Left hindlimb (tissue), 1 donor: ENCODE measurements at regions not wholly inside any gene's neighbourhood (a gene's known extent, or its start where the extent isn't known, plus 50 kb on each side); places are given as distances from the start of the nearest gene placed in this dataset.

Experiments used
- DNase-seq: peaks from one replicate; pipeline ENCODE4 v3.0.0-alpha.2; 2018

GRCh38 chr3:14273901-14274611, 95.4 kb downstream of the LSM3 start:
- DNase-seq = no peak

GRCh38 chr3:14274612-14274936, 96.0 kb downstream of the LSM3 start:
- no peak for DNase-seq

- no peak for DNase-seq
These were observed 96.7 kb downstream of the LSM3 start for GRCh38 chr3:14274999-14275961.

GRCh38 chr3:14275962-14276909, 97.6 kb downstream of the LSM3 start:
- DNase-seq = no peak

- DNase-seq = no peak
These were observed 98.9 kb downstream of the LSM3 start for GRCh38 chr3:14277557-14277956.

- DNase-seq = no peak
These were observed 99.7 kb downstream of the LSM3 start for GRCh38 chr3:14278265-14278798.

GRCh38 chr3:14278799-14279625, 100.4 kb downstream of the LSM3 start:
- DNase-seq = no peak

- no peak for DNase-seq
These were observed 101.0 kb downstream of the LSM3 start for GRCh38 chr3:14279626-14280061.

GRCh38 chr3:14280326-14280725, 101.7 kb downstream of the LSM3 start:
- DNase-seq = no peak

GRCh38 chr3:14281053-14281452, 102.4 kb downstream of the LSM3 start:
- DNase-seq = no peak

- DNase-seq = no peak
These were observed 103.5 kb downstream of the LSM3 start for GRCh38 chr3:14282001-14282705.

GRCh38 chr3:14282706-14283075, 104.1 kb downstream of the LSM3 start:
- DNase-seq = no peak

- DNase-seq = no peak
These were observed 104.6 kb downstream of the LSM3 start for GRCh38 chr3:14283092-14283812.

- DNase-seq = no peak
These were observed 105.3 kb downstream of the LSM3 start for GRCh38 chr3:14283813-14284438.

GRCh38 chr3:14284694-14285547, 106.3 kb downstream of the LSM3 start:
- no peak for DNase-seq

GRCh38 chr3:14285548-14285925, 106.9 kb downstream of the LSM3 start:
- DNase-seq = no peak

- DNase-seq = no peak
These were observed 108.4 kb downstream of the LSM3 start for GRCh38 chr3:14286887-14287500.

GRCh38 chr3:14288177-14288788, 109.7 kb downstream of the LSM3 start:
- no peak for DNase-seq
